ENCODE measurements at regions not wholly inside any gene's neighbourhood (a gene's known extent, or its start where the extent isn't known, plus 50 kb on each side); places are given as distances from the start of the nearest gene placed in this dataset.
"Not testable (repeated sequence)": the region's sequence is repeated elsewhere in the genome, so short reads cannot be mapped to it uniquely, and the experiment has no call there.

- no peak for DNase-seq
These were observed 1533.3 kb upstream of the WWC1 start for GRCh38 chr5:166758151-166758550.

- DNase-seq, result no peak
These were observed 1523.6 kb upstream of the WWC1 start for GRCh38 chr5:166767858-166768257.

GRCh38 chr5:166768536-166768935 is 1522.9 kb upstream of the WWC1 start:
- no peak for DNase-seq

- DNase-seq, result no peak
These were observed 1518.7 kb upstream of the WWC1 start for GRCh38 chr5:166772770-166773169.

- no peak for DNase-seq
These were observed 1509.7 kb upstream of the WWC1 start for GRCh38 chr5:166781737-166782136.

GRCh38 chr5:166784545-166785078 is 1506.8 kb upstream of the WWC1 start:
- no peak for DNase-seq

- DNase-seq, result no peak
These were observed 1505.3 kb upstream of the WWC1 start for GRCh38 chr5:166786178-166786577.

- DNase-seq, result no peak
These were observed 1504.6 kb upstream of the WWC1 start for GRCh38 chr5:166786889-166787288.

- no peak for DNase-seq
These were observed 1503.4 kb upstream of the WWC1 start for GRCh38 chr5:166788050-166788449.

- no peak for DNase-seq
These were observed 1495.7 kb upstream of the WWC1 start for GRCh38 chr5:166795756-166796155.

GRCh38 chr5:166803058-166803457 is 1488.4 kb upstream of the WWC1 start:
- DNase-seq, result no peak

GRCh38 chr5:166804223-166804622 is 1487.2 kb upstream of the WWC1 start:
- DNase-seq, result not testable (repeated sequence)

- DNase-seq, result not testable (repeated sequence)
These were observed 1486.8 kb upstream of the WWC1 start for GRCh38 chr5:166804693-166805092.

- not testable (repeated sequence) for DNase-seq
These were observed 1481.3 kb upstream of the WWC1 start for GRCh38 chr5:166810093-166810658.

GRCh38 chr5:166810721-166811120 is 1480.7 kb upstream of the WWC1 start:
- DNase-seq, result no peak

- DNase-seq, result no peak
These were observed 1468.1 kb upstream of the WWC1 start for GRCh38 chr5:166823360-166823759.

GRCh38 chr5:166834246-166834645 is 1457.2 kb upstream of the WWC1 start:
- no peak for DNase-seq

- DNase-seq, result no peak
These were observed 1446.4 kb upstream of the WWC1 start for GRCh38 chr5:166845044-166845443.

GRCh38 chr5:166856791-166857190 is 1434.7 kb upstream of the WWC1 start:
- DNase-seq, result no peak

- DNase-seq, result no peak
These were observed 1431.0 kb upstream of the WWC1 start for GRCh38 chr5:166860426-166860825.

- no peak for DNase-seq
These were observed 1428.9 kb upstream of the WWC1 start for GRCh38 chr5:166862581-166862980.

- DNase-seq, result no peak
These were observed 1426.2 kb upstream of the WWC1 start for GRCh38 chr5:166865206-166865605.

GRCh38 chr5:166880456-166880855 is 1411.0 kb upstream of the WWC1 start:
- DNase-seq, result no peak

GRCh38 chr5:166881802-166882201 is 1409.6 kb upstream of the WWC1 start:
- DNase-seq, result no peak

- DNase-seq, result no peak
These were observed 1408.4 kb upstream of the WWC1 start for GRCh38 chr5:166883016-166883415.
